Inflammatory macrophage (primary cell): ENCODE measurements at regions not wholly inside any gene's neighbourhood (a gene's known extent, or its start where the extent isn't known, plus 50 kb on each side); places are given as distances from the start of the nearest gene placed in this dataset.

Source experiments
- DNase-seq, 2 donors: peaks; one replicate each; pipeline ENCODE4 v3.0.0-alpha.2; 2020 to 2022

GRCh38 chr6:143594647-143595046 lies 83.1 kb upstream of the PHACTR2 start:
- no peak for DNase-seq

GRCh38 chr6:143592335-143592734 lies 80.8 kb upstream of the FUCA2 start:
- no peak for DNase-seq

- no peak for DNase-seq
These were observed 79.9 kb upstream of the FUCA2 start for GRCh38 chr6:143591441-143591840.

- DNase-seq = no peak
These were observed 77.6 kb upstream of the FUCA2 start for GRCh38 chr6:143589162-143589561.

- no peak for DNase-seq
These were observed 75.0 kb upstream of the FUCA2 start for GRCh38 chr6:143586557-143586956.

GRCh38 chr6:143585716-143586115 lies 74.2 kb upstream of the FUCA2 start:
- DNase-seq = no peak

- DNase-seq = no peak
These were observed 73.7 kb upstream of the FUCA2 start for GRCh38 chr6:143585241-143585640.

- DNase-seq = no peak
These were observed 72.2 kb upstream of the FUCA2 start for GRCh38 chr6:143583542-143584327.

- no peak for DNase-seq
These were observed 70.4 kb upstream of the FUCA2 start for GRCh38 chr6:143581835-143582480.

- no peak for DNase-seq
These were observed 68.2 kb upstream of the FUCA2 start for GRCh38 chr6:143579703-143580102.

GRCh38 chr6:143578054-143578453 lies 66.5 kb upstream of the FUCA2 start:
- DNase-seq = no peak

- DNase-seq = no peak
These were observed 64.4 kb upstream of the FUCA2 start for GRCh38 chr6:143575901-143576426.

GRCh38 chr6:143575440-143575839 lies 63.9 kb upstream of the FUCA2 start:
- peak; percentile 77 to 86 for DNase-seq

- DNase-seq = no peak
These were observed 58.8 kb upstream of the FUCA2 start for GRCh38 chr6:143570147-143570853.

GRCh38 chr6:143569040-143569439 lies 57.5 kb upstream of the FUCA2 start:
- DNase-seq = no peak

GRCh38 chr6:143564484-143565017 lies 53.0 kb upstream of the FUCA2 start:
- DNase-seq = no peak

GRCh38 chr6:143562143-143562542 lies 50.6 kb upstream of the FUCA2 start:
- no peak for DNase-seq
